ENCODE measurements at regions not wholly inside any gene's neighbourhood (a gene's known extent, or its start where the extent isn't known, plus 50 kb on each side); places are given as distances from the start of the nearest gene placed in this dataset.
"Not testable (repeated sequence)": the region's sequence is repeated elsewhere in the genome, so short reads cannot be mapped to it uniquely, and the experiment has no call there.

- no peak for DNase-seq (ENCODE audit: low read depth)
- H3K4me3 ChIP-seq (replicated peaks; ENCODE audit: low read depth, low read length): no peak overlapping the region
- TF ChIP-seq CTCF (IDR thresholded peaks at IDR 0.05; ENCODE audit: low read length, missing control alignments): no peak
These were observed 236.5 kb downstream of the PARM1 start for GRCh38 chr4:75169427-75169826.

DNA sequence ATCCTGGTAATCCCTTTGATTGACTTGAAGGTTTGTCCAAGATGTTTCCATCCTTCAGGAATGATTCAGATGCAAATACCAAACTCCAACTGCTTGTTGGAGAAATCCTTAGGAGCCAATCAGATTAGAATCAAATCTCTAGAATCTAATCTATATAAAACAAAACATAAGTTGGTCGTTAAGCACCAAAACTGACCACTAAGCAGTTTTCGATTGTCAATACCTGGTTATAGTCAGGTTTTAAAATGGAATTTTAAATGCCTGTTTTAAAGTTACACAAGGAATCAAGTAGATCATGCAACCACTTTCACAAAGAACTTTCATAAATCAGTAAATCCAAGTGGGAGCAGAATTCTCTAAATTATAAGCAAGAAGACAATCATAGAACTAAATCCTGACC is 236.1 kb downstream of the PARM1 start:
- no peak overlapping the region for H3K4me3 ChIP-seq (replicated peaks; ENCODE audit: low read depth, low read length)
- TF ChIP-seq CTCF (IDR thresholded peaks at IDR 0.05; ENCODE audit: low read length, missing control alignments): no peak
- no peak for DNase-seq (ENCODE audit: low read depth)

GRCh38 chr4:75168548-75168947 is 235.6 kb downstream of the PARM1 start:
- no peak for TF ChIP-seq CTCF (IDR thresholded peaks at IDR 0.05; ENCODE audit: low read length, missing control alignments)
- H3K4me3 ChIP-seq (replicated peaks; ENCODE audit: low read depth, low read length): no peak overlapping the region
- no peak for DNase-seq (ENCODE audit: low read depth)

DNA sequence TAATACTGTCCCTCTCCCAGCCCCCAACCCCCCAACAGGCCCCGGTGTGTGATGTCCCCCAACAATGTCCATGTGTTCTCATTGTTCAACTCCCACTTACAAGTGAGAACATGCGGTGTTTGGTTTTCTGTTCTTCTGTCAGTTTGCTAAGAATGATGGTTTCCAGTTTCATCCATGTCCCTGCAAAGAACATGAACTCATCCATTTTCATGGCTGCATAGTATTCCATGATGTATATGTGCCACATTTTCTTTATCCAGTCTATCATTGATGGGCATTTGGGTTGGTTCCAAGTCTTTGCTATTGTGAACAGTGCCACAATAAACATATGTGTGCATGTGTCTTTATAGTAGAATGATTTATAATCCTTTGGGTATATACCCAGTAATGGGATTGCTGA is 232.2 kb downstream of the PARM1 start:
- H3K4me3 ChIP-seq (replicated peaks; ENCODE audit: low read depth, low read length); DNase-seq (ENCODE audit: low read depth): not testable (repeated sequence)

GRCh38 chr4:75158451-75158850 is 225.5 kb downstream of the PARM1 start:
- H3K4me3 ChIP-seq (replicated peaks; ENCODE audit: low read depth, low read length): no peak overlapping the region
- TF ChIP-seq CTCF (IDR thresholded peaks at IDR 0.05; ENCODE audit: low read length, missing control alignments): no peak
- DNase-seq (ENCODE audit: low read depth): no peak

DNA sequence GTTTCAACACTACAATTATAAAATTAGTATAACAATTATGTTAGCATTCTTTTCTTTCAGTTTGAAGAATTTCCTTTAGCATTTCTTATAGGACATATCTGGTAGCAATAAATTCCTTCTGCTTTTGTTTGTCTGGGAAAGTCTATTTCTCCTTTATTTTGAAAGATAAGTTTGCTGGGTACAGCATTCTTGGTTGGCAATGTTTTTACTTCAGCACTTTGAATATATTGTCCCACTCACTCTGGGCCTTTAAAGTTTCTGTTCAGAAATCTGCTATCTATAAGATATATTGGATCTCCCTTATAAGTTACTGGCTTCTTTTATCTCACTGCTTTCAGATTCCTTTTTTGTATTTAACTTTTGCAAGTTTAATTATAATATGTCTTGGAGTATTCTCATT is 222.1 kb downstream of the PARM1 start:
- no peak for DNase-seq (ENCODE audit: low read depth)
- no peak overlapping the region for H3K4me3 ChIP-seq (replicated peaks; ENCODE audit: low read depth, low read length)
- no peak for TF ChIP-seq CTCF (IDR thresholded peaks at IDR 0.05; ENCODE audit: low read length, missing control alignments)

DNA sequence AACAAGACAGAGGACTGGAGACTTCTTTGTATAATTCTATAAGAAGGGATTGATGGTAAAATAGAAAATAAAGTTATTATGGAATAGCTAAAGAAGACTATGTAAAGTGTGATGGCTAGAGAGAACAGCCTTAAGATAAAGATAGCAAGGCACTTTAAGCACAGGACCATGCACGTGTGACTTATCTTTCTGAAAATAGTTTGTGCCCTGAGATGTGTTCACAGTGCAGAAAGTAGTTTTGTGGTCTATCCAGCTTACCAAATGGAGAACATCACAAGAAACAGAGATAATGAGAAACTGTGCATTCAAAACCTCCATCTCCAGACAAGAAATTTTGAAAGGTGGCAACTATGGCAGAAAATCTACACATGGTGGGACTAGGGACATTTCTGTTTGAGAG is 213.3 kb downstream of the PARM1 start:
- DNase-seq (ENCODE audit: low read depth): no peak
- no peak for TF ChIP-seq CTCF (IDR thresholded peaks at IDR 0.05; ENCODE audit: low read length, missing control alignments)
- H3K4me3 ChIP-seq (replicated peaks; ENCODE audit: low read depth, low read length): no peak overlapping the region

DNA sequence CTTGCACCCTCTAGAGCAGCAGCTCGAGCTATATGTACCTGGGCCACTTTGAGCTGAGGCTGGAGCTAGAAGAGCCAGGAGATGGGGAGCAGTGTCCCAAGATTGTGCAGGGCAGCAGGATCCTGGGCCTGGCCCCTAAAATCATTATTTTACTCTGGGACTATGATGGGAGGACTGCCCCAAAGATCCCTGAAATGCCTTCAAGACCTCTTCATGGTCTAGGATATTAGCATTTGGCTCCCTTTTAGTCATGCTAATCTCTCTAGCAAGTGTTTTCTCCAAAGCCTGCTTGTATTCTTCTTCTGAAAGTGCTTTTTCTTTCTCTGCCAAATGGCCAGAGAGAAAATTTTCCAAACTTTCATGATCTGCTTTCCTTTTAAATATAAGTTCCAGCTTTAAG is 211.6 kb downstream of the PARM1 start:
- no peak overlapping the region for H3K4me3 ChIP-seq (replicated peaks; ENCODE audit: low read depth, low read length)
- TF ChIP-seq CTCF (IDR thresholded peaks at IDR 0.05; ENCODE audit: low read length, missing control alignments): no peak
- DNase-seq (ENCODE audit: low read depth): no peak

Data from fibroblast of pulmonary artery (primary cell).